ENCODE measurements at regions not wholly inside any gene's neighbourhood (a gene's known extent, or its start where the extent isn't known, plus 50 kb on each side); places are given as distances from the start of the nearest gene placed in this dataset.
A peak's percentile ranks its signal among the peaks of the same experiment; 100 is the strongest.

DNA sequence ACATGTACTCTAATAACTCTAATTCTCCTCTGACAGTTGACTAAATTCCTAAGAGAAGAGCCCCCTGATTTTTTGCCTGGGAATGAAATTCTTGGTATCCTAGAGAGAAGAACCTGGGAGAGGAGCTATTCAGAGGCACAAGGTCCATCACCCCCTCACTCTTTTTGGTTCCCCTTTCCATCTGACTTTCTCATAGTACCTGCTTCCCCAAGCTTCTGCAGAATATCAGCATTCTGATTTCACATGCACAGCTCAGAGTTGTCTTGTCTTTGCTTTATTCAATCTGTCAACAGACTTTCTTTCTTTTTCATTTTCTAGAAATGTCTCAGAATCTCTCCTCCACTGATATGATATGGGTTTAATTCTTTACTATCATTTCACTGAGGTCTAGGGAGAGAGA lies 141.5 kb upstream of the FBXL17 start:
- TF ChIP-seq, protein P1, sequence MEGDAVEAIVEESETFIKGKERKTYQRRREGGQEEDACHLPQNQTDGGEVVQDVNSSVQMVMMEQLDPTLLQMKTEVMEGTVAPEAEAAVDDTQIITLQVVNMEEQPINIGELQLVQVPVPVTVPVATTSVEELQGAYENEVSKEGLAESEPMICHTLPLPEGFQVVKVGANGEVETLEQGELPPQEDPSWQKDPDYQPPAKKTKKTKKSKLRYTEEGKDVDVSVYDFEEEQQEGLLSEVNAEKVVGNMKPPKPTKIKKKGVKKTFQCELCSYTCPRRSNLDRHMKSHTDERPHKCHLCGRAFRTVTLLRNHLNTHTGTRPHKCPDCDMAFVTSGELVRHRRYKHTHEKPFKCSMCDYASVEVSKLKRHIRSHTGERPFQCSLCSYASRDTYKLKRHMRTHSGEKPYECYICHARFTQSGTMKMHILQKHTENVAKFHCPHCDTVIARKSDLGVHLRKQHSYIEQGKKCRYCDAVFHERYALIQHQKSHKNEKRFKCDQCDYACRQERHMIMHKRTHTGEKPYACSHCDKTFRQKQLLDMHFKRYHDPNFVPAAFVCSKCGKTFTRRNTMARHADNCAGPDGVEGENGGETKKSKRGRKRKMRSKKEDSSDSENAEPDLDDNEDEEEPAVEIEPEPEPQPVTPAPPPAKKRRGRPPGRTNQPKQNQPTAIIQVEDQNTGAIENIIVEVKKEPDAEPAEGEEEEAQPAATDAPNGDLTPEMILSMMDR (IDR thresholded peaks at IDR 0.05), result no peak
- no peak for TF ChIP-seq POLR2A (IDR thresholded peaks at IDR 0.05)
- H3K4me3 ChIP-seq (ENCODE audit: low read depth, poor library complexity, severe bottlenecking), result no peak overlapping the region
- no peak for DNase-seq (ENCODE audit: low spot score in 2 of 2)
- intact Hi-C loops (cut with DNase I; ENCODE audit: low total_unique reads), result no loop called here

DNA sequence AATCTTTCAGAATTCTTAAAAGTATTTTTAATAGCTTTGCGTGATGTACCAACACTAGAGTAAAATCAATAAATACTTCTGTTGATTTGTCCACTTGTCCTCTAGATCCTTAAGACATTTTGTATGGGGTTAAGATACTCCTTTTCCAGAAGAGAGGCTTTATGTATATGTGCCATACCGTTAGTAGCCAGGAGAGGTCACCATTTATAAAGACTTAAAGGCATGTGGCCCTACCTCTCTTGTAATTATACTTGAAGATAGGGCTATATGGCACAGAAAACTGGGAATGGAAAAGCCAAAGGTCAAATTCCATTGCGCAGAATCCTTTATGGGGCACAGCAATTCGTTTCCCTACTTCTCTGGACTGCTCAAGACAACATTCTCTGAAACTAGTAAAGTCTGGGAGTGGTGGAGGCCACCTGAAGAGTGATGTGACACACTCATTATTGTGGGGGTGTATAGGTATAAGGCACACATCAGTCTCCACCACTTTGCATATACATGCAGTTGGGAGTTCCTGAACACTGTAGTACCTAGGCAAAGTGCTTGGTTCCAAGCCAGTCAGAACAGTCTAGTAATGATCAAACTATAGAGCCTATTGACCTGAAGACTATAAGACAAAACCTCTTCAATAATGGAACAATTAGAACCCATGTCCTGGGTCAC lies 140.1 kb upstream of the FBXL17 start:
- peak in 1 of 2 donors; percentile 16 for DNase-seq (ENCODE audit: low spot score in 2 of 2)
- intact Hi-C loops (cut with DNase I; ENCODE audit: low total_unique reads), result no loop called here
- WGBS, 2 donors, result 22 to 37% methylated on average over 4 of the region's 4 CpGs
- TF ChIP-seq, protein P1 (IDR thresholded peaks at IDR 0.05), result no peak
- TF ChIP-seq POLR2A (IDR thresholded peaks at IDR 0.05), result no peak
- no peak overlapping the region for H3K4me3 ChIP-seq (ENCODE audit: low read depth, poor library complexity, severe bottlenecking)

DNA sequence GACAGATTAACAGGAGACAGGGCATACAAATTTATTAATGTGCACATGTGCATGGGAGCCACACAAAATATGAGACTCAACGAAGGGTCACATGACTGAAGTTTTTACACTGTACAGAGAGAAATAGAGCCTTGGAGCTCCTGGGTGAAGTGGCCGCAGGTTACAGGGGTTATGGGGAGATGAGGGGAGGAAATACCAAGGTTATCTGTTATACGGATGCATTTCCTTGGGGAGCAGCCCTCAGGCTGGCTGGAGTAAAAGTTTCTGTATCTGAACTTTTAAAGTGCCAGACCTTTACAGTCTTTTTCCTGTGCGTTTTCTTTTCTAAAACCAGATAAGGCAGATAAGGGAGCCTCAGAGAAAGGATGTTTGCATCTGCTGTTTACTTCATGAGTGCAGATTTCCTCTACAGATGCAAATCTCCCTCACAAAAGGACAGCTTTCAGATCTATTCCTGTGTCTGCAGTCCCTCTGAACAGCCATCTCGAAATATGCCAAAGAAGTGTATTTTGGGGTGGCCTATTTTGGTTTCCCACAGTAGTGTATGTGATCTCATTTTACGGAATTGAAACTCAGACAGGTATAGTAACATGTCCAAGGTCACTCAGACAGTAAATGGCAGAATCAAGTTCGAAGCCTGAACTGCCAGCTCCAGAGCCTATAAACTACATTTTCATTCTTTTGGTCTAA lies 139.3 kb upstream of the FBXL17 start:
- H3K4me3 ChIP-seq (ENCODE audit: low read depth, poor library complexity, severe bottlenecking), result no peak overlapping the region
- DNase-seq (ENCODE audit: low spot score in 2 of 2), result no peak
- 33 to 45% methylated on average over 7 of the region's 7 CpGs for WGBS, 2 donors
- no peak for TF ChIP-seq POLR2A (IDR thresholded peaks at IDR 0.05)
- TF ChIP-seq, protein P1 (IDR thresholded peaks at IDR 0.05), result no peak
- intact Hi-C loops (cut with DNase I; ENCODE audit: low total_unique reads), result no loop called here

DNA sequence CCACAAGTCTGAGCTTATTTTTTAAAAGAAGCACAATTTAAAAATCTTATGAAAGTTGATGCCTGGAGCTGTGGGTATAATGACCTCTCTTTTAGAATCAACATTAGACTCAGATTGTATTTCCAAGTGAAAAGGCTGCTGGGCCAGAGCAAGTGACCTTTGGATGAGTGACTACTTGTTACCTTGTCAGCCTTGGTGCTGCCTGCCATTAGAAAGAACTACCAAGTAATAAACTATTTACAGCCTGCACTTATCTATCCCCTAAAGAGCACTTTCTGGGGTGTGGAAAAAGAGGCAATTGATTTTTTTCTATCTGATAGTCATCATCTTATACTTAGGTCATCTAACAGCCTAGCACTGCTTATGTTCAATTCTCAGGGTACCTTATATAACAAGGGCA lies 134.9 kb upstream of the FBXL17 start:
- TF ChIP-seq POLR2A (IDR thresholded peaks at IDR 0.05), result no peak
- TF ChIP-seq, protein P1 (IDR thresholded peaks at IDR 0.05), result no peak
- no peak overlapping the region for H3K4me3 ChIP-seq (ENCODE audit: low read depth, poor library complexity, severe bottlenecking)
- intact Hi-C loops (cut with DNase I; ENCODE audit: low total_unique reads), result loop anchor here (2.0 kb wide), 1 partner anchor 48 kb away; no protein-coding TSS in a partner anchor
- no peak for DNase-seq (ENCODE audit: low spot score in 2 of 2)

DNA sequence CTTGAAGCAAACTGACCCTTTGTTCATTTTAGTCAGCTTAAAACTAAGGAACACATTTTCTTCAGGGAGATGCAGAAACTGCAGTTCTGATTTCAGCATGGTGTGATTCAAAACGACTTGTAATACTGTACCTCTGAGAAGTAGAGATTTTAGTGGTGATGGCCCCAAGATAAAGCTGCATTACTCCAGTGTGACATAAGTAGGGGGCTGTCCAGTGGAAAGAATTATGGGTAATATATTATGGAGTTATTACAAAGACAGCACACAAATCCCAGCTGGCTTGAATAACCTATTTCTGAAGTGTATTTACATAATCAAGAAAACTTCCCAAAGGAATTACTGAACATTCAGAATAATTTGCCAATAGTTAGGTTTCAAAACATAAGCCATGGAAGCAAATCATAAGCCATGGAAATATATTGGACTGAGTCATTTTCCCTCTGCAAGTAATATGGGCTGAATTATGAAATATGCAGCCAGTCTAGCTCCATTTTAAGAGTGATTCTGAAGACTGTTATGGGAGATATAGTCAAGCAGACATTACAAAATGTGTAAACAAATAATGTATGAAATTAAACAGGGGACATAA lies 133.7 kb upstream of the FBXL17 start:
- TF ChIP-seq POLR2A (IDR thresholded peaks at IDR 0.05), result no peak
- TF ChIP-seq, protein P1 (IDR thresholded peaks at IDR 0.05), result no peak
- no peak overlapping the region for H3K4me3 ChIP-seq (ENCODE audit: low read depth, poor library complexity, severe bottlenecking)
- WGBS, 2 donors, result 45 to 47% methylated on average over 1 of the region's 1 CpG
- intact Hi-C loops (cut with DNase I; ENCODE audit: low total_unique reads), result loop anchor here (2.0 kb wide), 1 partner anchor 47 kb away; no protein-coding TSS in a partner anchor
- DNase-seq (ENCODE audit: low spot score in 2 of 2), result no peak

All from lower leg skin (tissue), 4 donors.